Stimulated activated naive CD8-positive, alpha-beta T cell treated with anti-CD3 and anti-CD28 coated beads, Interleukin-15, Interleukin-2, amounts not matched to agents 100 ng/mL and 50 ng/mL, for 24 hours (primary cell): ENCODE measurements at regions not wholly inside any gene's neighbourhood (a gene's known extent, or its start where the extent isn't known, plus 50 kb on each side); places are given as distances from the start of the nearest gene placed in this dataset.

Experiments used
- H3K27ac Mint-ChIP-seq: one replicate; pipeline ENCODE4 v1.8.0; 2021; ENCODE audit warnings: mild to moderate bottlenecking, mixed read lengths
- H3K27me3 Mint-ChIP-seq: one replicate; pipeline ENCODE4 v1.8.0; 2021; ENCODE audit warnings: mixed read lengths
- H3K36me3 Mint-ChIP-seq: one replicate; pipeline ENCODE4 v1.8.0; 2021; ENCODE audit warnings: low read depth, mixed read lengths
- H3K4me1 Mint-ChIP-seq: one replicate; pipeline ENCODE4 v1.8.0; 2021; ENCODE audit warnings: low read depth, mixed read lengths
- H3K4me3 Mint-ChIP-seq: one replicate; pipeline ENCODE4 v1.8.0; 2021; ENCODE audit warnings: mild to moderate bottlenecking, mixed read lengths
- H3K9me3 Mint-ChIP-seq: one replicate; pipeline ENCODE4 v1.8.0; 2021; ENCODE audit warnings: mixed read lengths

GRCh38 chr4:19304028-19304427, 947.7 kb upstream of the SLIT2 start:
- Mint-ChIP-seq H3K4me3 (no peak overlapping the region), H3K27me3 (no peaks in the 10 kb centered on the region), H3K9me3 (peaks cover 7% of the 10 kb centered on the region), H3K4me1 (no peaks in the 10 kb centered on the region), H3K36me3 (no peaks in the 10 kb centered on the region), H3K27ac (no peak overlapping the region)

- Mint-ChIP-seq H3K9me3 (peaks cover 11% of the 10 kb centered on the region), H3K4me3 (no peak overlapping the region), H3K27me3 (no peaks in the 10 kb centered on the region), H3K27ac (no peak overlapping the region), H3K4me1 (no peaks in the 10 kb centered on the region), H3K36me3 (no peaks in the 10 kb centered on the region)
Observed at GRCh38 chr4:19301527-19301926, 950.2 kb upstream of the SLIT2 start.

- H3K9me3 Mint-ChIP-seq = peaks cover 15% of the 10 kb centered on the region
- H3K36me3 Mint-ChIP-seq = no peaks in the 10 kb centered on the region
- no peaks in the 10 kb centered on the region for H3K4me1 Mint-ChIP-seq
- H3K27me3 Mint-ChIP-seq = no peaks in the 10 kb centered on the region
- no peak overlapping the region for H3K27ac Mint-ChIP-seq
- H3K4me3 Mint-ChIP-seq = no peak overlapping the region
Observed at GRCh38 chr4:19300213-19300612, 951.5 kb upstream of the SLIT2 start.

GRCh38 chr4:19298998-19299397, 952.7 kb upstream of the SLIT2 start:
- Mint-ChIP-seq H3K36me3 (no peaks in the 10 kb centered on the region), H3K4me3 (no peak overlapping the region), H3K9me3 (peaks cover 21% of the 10 kb centered on the region), H3K27ac (no peak overlapping the region), H3K27me3 (no peaks in the 10 kb centered on the region), H3K4me1 (no peaks in the 10 kb centered on the region)

GRCh38 chr4:19293781-19294180, 957.9 kb upstream of the SLIT2 start:
- Mint-ChIP-seq H3K27ac (no peak overlapping the region), H3K9me3 (peaks cover 40% of the 10 kb centered on the region), H3K36me3 (no peaks in the 10 kb centered on the region), H3K4me1 (no peaks in the 10 kb centered on the region), H3K27me3 (no peaks in the 10 kb centered on the region), H3K4me3 (no peak overlapping the region)

- Mint-ChIP-seq H3K27me3 (no peaks in the 10 kb centered on the region), H3K27ac (no peak overlapping the region), H3K9me3 (peaks cover 40% of the 10 kb centered on the region), H3K4me1 (no peaks in the 10 kb centered on the region), H3K36me3 (no peaks in the 10 kb centered on the region), H3K4me3 (no peak overlapping the region)
Observed at GRCh38 chr4:19293080-19293479, 958.6 kb upstream of the SLIT2 start.

GRCh38 chr4:19286924-19287323, 964.8 kb upstream of the SLIT2 start:
- no peaks in the 10 kb centered on the region for H3K27me3 Mint-ChIP-seq
- no peaks in the 10 kb centered on the region for H3K4me1 Mint-ChIP-seq
- no peak overlapping the region for H3K4me3 Mint-ChIP-seq
- peaks cover 13% of the 10 kb centered on the region for H3K9me3 Mint-ChIP-seq
- H3K27ac Mint-ChIP-seq = no peak overlapping the region
- no peaks in the 10 kb centered on the region for H3K36me3 Mint-ChIP-seq

GRCh38 chr4:19285146-19285545, 966.6 kb upstream of the SLIT2 start:
- no peak overlapping the region for H3K4me3 Mint-ChIP-seq
- H3K27ac Mint-ChIP-seq = no peak overlapping the region
- H3K9me3 Mint-ChIP-seq = peaks cover 18% of the 10 kb centered on the region
- H3K4me1 Mint-ChIP-seq = no peaks in the 10 kb centered on the region
- no peaks in the 10 kb centered on the region for H3K27me3 Mint-ChIP-seq
- no peaks in the 10 kb centered on the region for H3K36me3 Mint-ChIP-seq

GRCh38 chr4:19278665-19279064, 973.0 kb upstream of the SLIT2 start:
- Mint-ChIP-seq H3K27ac (no peak overlapping the region), H3K9me3 (peaks cover 18% of the 10 kb centered on the region), H3K4me1 (no peaks in the 10 kb centered on the region), H3K27me3 (no peaks in the 10 kb centered on the region), H3K36me3 (no peaks in the 10 kb centered on the region), H3K4me3 (no peak overlapping the region)

- peaks cover 13% of the 10 kb centered on the region for H3K9me3 Mint-ChIP-seq
- H3K4me1 Mint-ChIP-seq = no peaks in the 10 kb centered on the region
- no peaks in the 10 kb centered on the region for H3K27me3 Mint-ChIP-seq
- no peak overlapping the region for H3K4me3 Mint-ChIP-seq
- no peaks in the 10 kb centered on the region for H3K36me3 Mint-ChIP-seq
- H3K27ac Mint-ChIP-seq = no peak overlapping the region
Observed at GRCh38 chr4:19266566-19266965, 985.1 kb upstream of the SLIT2 start.

- H3K9me3 Mint-ChIP-seq = peaks cover 20% of the 10 kb centered on the region
- no peak overlapping the region for H3K4me3 Mint-ChIP-seq
- no peaks in the 10 kb centered on the region for H3K36me3 Mint-ChIP-seq
- no peak overlapping the region for H3K27ac Mint-ChIP-seq
- no peaks in the 10 kb centered on the region for H3K27me3 Mint-ChIP-seq
- H3K4me1 Mint-ChIP-seq = no peaks in the 10 kb centered on the region
Observed at GRCh38 chr4:19262467-19262866, 989.2 kb upstream of the SLIT2 start.

GRCh38 chr4:19260346-19260745, 991.4 kb upstream of the SLIT2 start:
- Mint-ChIP-seq H3K36me3 (no peaks in the 10 kb centered on the region), H3K4me1 (no peaks in the 10 kb centered on the region), H3K27me3 (no peaks in the 10 kb centered on the region)

GRCh38 chr4:19259920-19260319, 991.8 kb upstream of the SLIT2 start:
- H3K4me1 Mint-ChIP-seq = no peaks in the 10 kb centered on the region
- no peaks in the 10 kb centered on the region for H3K36me3 Mint-ChIP-seq
- no peak overlapping the region for H3K27ac Mint-ChIP-seq
- H3K27me3 Mint-ChIP-seq = no peaks in the 10 kb centered on the region
- no peak overlapping the region for H3K4me3 Mint-ChIP-seq
- H3K9me3 Mint-ChIP-seq = peaks cover 31% of the 10 kb centered on the region

More at GRCh38 chr4:19260346-19260745, 991.4 kb upstream of the SLIT2 start:
- Mint-ChIP-seq H3K27ac (no peak overlapping the region), H3K4me3 (no peak overlapping the region), H3K9me3 (peaks cover 28% of the 10 kb centered on the region)

GRCh38 chr4:19256823-19257222, 994.9 kb upstream of the SLIT2 start:
- Mint-ChIP-seq H3K4me1 (no peaks in the 10 kb centered on the region), H3K27me3 (no peaks in the 10 kb centered on the region), H3K36me3 (no peaks in the 10 kb centered on the region), H3K4me3 (no peak overlapping the region), H3K27ac (no peak overlapping the region), H3K9me3 (peaks cover 27% of the 10 kb centered on the region)

GRCh38 chr4:19254486-19254885, 997.2 kb upstream of the SLIT2 start:
- Mint-ChIP-seq H3K36me3 (no peaks in the 10 kb centered on the region), H3K4me3 (no peak overlapping the region), H3K9me3 (peaks cover 20% of the 10 kb centered on the region), H3K27me3 (no peaks in the 10 kb centered on the region), H3K4me1 (no peaks in the 10 kb centered on the region), H3K27ac (no peak overlapping the region)

GRCh38 chr4:19248023-19248422, 1003.7 kb upstream of the SLIT2 start:
- Mint-ChIP-seq H3K9me3 (peaks cover 8% of the 10 kb centered on the region), H3K27ac (no peak overlapping the region), H3K36me3 (no peaks in the 10 kb centered on the region), H3K4me1 (no peaks in the 10 kb centered on the region), H3K4me3 (no peak overlapping the region), H3K27me3 (no peaks in the 10 kb centered on the region)
